ENCODE measurements at regions not wholly inside any gene's neighbourhood (a gene's known extent, or its start where the extent isn't known, plus 50 kb on each side); places are given as distances from the start of the nearest gene placed in this dataset.

GRCh38 chr5:100023536-100023935 lies 511.6 kb upstream of the FAM174A start:
- Histone ChIP-seq H2BK120ac (ENCODE audit: low read depth, low read length, poor library complexity, severe bottlenecking) (no peak overlapping the region), H3K4me1 (ENCODE audit: insufficient read depth, low read length) (no peaks in the 10 kb centered on the region), H3K4ac (ENCODE audit: low read depth, low read length) (no peak overlapping the region), H3K56ac (ENCODE audit: insufficient read length, low read depth, low read length) (no peak overlapping the region), H2AK5ac (ENCODE audit: insufficient read length, low read length) (no peak overlapping the region), H2BK12ac (ENCODE audit: insufficient read length, low read depth, low read length) (no peak overlapping the region), H2BK5ac (ENCODE audit: insufficient read length, low read length) (no peak overlapping the region), H4K8ac (replicated peaks; ENCODE audit: insufficient read length, low read depth, low read length) (no peak overlapping the region), H4K20me1 (ENCODE audit: control insufficient read depth, insufficient read depth, insufficient read length) (no peaks in the 10 kb centered on the region), H3K79me1 (ENCODE audit: insufficient read depth, low read depth, low read length, poor library complexity, severe bottlenecking) (no peaks in the 10 kb centered on the region), H4K5ac (ENCODE audit: insufficient read length, low read depth, low read length) (no peak overlapping the region), H3K27me3 (ENCODE audit: insufficient read depth, low read length) (no peaks in the 10 kb centered on the region), H3T11ph (ENCODE audit: low read length) (no peak overlapping the region), H3K27ac (ENCODE audit: insufficient read length, low read depth, low read length) (no peak overlapping the region), H3K18ac (ENCODE audit: insufficient read length, low read depth, low read length) (no peak overlapping the region), H3K14ac (ENCODE audit: insufficient read depth, low read length) (no peak overlapping the region), H2BK15ac (ENCODE audit: low read depth, low read length) (no peak overlapping the region), H3K9me3 (ENCODE audit: control insufficient read depth, low read depth, low read length) (no peaks in the 10 kb centered on the region), H2BK20ac (ENCODE audit: low read depth, low read length, poor library complexity, severe bottlenecking) (no peak overlapping the region), H3K23ac (ENCODE audit: insufficient read length, low read depth, low read length) (no peak overlapping the region), H4K91ac (ENCODE audit: insufficient read length, low read depth, low read length) (no peak overlapping the region), H3K23me2 (ENCODE audit: insufficient read length, low read depth, low read length, poor library complexity, severe bottlenecking) (no peaks in the 10 kb centered on the region), H3K79me2 (ENCODE audit: insufficient read depth, low read length) (no peaks in the 10 kb centered on the region), H3K4me2 (ENCODE audit: insufficient read depth, insufficient read length, low read length) (no peak overlapping the region), H3K9ac (ENCODE audit: extremely low read depth, insufficient read length, low read length) (no peak overlapping the region), H2AFZ (ENCODE audit: low read length) (no peak overlapping the region)
- H3K36me3 Mint-ChIP-seq (ENCODE audit: insufficient read depth in 1 of 3, low read depth in 3 of 3), result no peaks in the 10 kb centered on the region
- H3K4me3 Mint-ChIP-seq, result no peak overlapping the region
- H3K4me1 Mint-ChIP-seq, result no peaks in the 10 kb centered on the region
- TF ChIP-seq CTCF (conservative IDR thresholded peaks at IDR 0.05), result no peak
- no peaks in the 10 kb centered on the region; the same call in 1 of the 2 replicates for H3K27me3 Mint-ChIP-seq (ENCODE audit: low read depth)
- DNase-seq, result no peak
- H3K9me3 Mint-ChIP-seq, result no peaks in the 10 kb centered on the region
- H3K27ac Mint-ChIP-seq, result no peak overlapping the region
